Testis (tissue), 2 donors: ENCODE measurements at regions not wholly inside any gene's neighbourhood (a gene's known extent, or its start where the extent isn't known, plus 50 kb on each side); places are given as distances from the start of the nearest gene placed in this dataset.

Source experiments
- DNase-seq: peaks from one replicate; pipeline ENCODE4 v3.0.0-alpha.2; 2019
- H3K27ac ChIP-seq, 2 donors: fragments of 200-600 bp; sonication (generic); one replicate each; pipeline ENCODE4 v1.5.1; 2019
- H3K27me3 ChIP-seq: fragments of 200-600 bp; sonication (generic); one replicate; pipeline ENCODE4 v1.5.1; 2019
- H3K36me3 ChIP-seq: fragments of 200-600 bp; sonication (generic); one replicate; pipeline ENCODE4 v1.5.1; 2017; ENCODE audit warnings: low read depth; ENCODE audit errors: missing control alignments
- H3K4me1 ChIP-seq: fragments of 200-600 bp; sonication (generic); one replicate; pipeline ENCODE4 v1.5.1; 2019
- H3K4me3 ChIP-seq, 2 donors: fragments of 200-600 bp; sonication (generic); one replicate each; pipeline ENCODE4 v1.5.1; 2017 to 2019
- H3K9me3 ChIP-seq: fragments of 200-600 bp; sonication (generic); one replicate; pipeline ENCODE4 v1.5.1; 2017
- POLR2A ChIP-seq: fragments of 450-650 bp; IDR thresholded peaks from one replicate; pipeline ENCODE4 v1.6.1; 2017; ENCODE audit warnings: antibody characterized with exemption, mild to moderate bottlenecking, moderate library complexity
- WGBS, 2 donors: methylation state at CpG; one replicate each; pipeline ENCODE4 v1.1.5; 2018; 5-methylcytosine and 5-hydroxymethylcytosine counted together
- intact Hi-C: fragments of 100-400 bp; cut with DNase I; formaldehyde crosslinking; loops from one replicate; pipeline ENCODE4 v1.15.1; 2023; ENCODE audit warnings: low total_unique reads
- TF ChIP-seq, protein P1 (sequence below), 3 experiments: fragments of 450-650 bp in 2 of 3; fragments of 200-600 bp in 1 of 3; sonication (generic) in 1 of 3; IDR thresholded peaks; one replicate each; pipeline ENCODE4 v1.5.1; 2016 to 2019; ENCODE audit warnings: antibody characterized with exemption in 3 of 3, mild to moderate bottlenecking in 2 of 3, moderate library complexity in 1 of 3

DNA sequence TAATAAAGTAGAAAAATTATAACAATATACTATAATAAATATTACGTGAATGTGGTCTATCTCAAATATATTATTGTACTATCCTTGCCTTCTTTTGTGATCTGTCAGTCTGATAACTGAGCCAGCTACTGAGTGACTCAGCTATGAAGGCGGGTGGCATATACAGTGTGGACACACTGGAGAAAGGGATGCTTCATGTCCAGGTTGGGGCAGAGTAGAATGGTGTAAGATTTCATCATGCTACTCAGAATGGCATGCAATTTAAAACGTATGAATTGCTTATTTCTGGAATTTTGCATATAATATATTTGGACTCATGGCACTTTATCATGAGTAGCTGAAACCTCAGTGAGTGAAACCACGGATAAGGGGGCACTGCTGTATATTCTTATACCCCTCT, 172.9 kb upstream of the TBC1D5 start:
- Histone ChIP-seq H3K36me3 (no peaks in the 10 kb centered on the region), H3K27me3 (no peaks in the 10 kb centered on the region), H3K9me3 (no peaks in the 10 kb centered on the region), H3K4me3 (no peak overlapping the region), H3K27ac (no peak overlapping the region), H3K4me1 (no peaks in the 10 kb centered on the region)
- no peak for DNase-seq
- WGBS, 2 donors, result 78 to 84% methylated on average over 4 of the region's 4 CpGs
- intact Hi-C loops, result no loop called here
- no peak for TF ChIP-seq POLR2A
- TF ChIP-seq, protein P1, sequence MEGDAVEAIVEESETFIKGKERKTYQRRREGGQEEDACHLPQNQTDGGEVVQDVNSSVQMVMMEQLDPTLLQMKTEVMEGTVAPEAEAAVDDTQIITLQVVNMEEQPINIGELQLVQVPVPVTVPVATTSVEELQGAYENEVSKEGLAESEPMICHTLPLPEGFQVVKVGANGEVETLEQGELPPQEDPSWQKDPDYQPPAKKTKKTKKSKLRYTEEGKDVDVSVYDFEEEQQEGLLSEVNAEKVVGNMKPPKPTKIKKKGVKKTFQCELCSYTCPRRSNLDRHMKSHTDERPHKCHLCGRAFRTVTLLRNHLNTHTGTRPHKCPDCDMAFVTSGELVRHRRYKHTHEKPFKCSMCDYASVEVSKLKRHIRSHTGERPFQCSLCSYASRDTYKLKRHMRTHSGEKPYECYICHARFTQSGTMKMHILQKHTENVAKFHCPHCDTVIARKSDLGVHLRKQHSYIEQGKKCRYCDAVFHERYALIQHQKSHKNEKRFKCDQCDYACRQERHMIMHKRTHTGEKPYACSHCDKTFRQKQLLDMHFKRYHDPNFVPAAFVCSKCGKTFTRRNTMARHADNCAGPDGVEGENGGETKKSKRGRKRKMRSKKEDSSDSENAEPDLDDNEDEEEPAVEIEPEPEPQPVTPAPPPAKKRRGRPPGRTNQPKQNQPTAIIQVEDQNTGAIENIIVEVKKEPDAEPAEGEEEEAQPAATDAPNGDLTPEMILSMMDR (IDR thresholded peaks at IDR 0.05), result no peak

DNA sequence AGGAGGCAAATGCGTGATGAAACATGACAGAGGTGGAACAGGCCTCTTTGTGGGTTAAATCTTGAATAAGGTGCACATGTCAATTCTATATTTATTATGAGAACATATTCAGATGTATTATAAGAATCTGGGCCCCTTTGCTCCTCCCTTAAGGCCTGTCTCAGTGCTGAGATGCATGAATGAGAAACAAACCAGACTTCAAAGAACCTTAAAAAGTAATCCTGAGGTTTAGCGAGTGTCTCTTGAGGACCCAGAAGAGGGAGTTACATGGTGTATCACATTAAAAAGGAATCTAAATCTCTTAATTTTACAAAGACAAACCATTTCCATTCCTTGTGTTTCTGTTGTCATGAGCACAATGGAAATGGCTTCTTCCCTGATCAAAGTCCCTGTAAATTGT, 170.9 kb upstream of the TBC1D5 start:
- H3K9me3 ChIP-seq, result no peaks in the 10 kb centered on the region
- intact Hi-C loops, result no loop called here
- no peak overlapping the region for H3K27ac ChIP-seq
- no peak overlapping the region for H3K4me3 ChIP-seq
- H3K4me1 ChIP-seq, result no peaks in the 10 kb centered on the region
- TF ChIP-seq, protein P1 (IDR thresholded peaks at IDR 0.05), result no peak
- TF ChIP-seq POLR2A, result no peak
- no peak for DNase-seq
- 93 to 94% methylated on average over 2 of the region's 2 CpGs for WGBS, 2 donors
- no peaks in the 10 kb centered on the region for H3K36me3 ChIP-seq
- no peaks in the 10 kb centered on the region for H3K27me3 ChIP-seq

DNA sequence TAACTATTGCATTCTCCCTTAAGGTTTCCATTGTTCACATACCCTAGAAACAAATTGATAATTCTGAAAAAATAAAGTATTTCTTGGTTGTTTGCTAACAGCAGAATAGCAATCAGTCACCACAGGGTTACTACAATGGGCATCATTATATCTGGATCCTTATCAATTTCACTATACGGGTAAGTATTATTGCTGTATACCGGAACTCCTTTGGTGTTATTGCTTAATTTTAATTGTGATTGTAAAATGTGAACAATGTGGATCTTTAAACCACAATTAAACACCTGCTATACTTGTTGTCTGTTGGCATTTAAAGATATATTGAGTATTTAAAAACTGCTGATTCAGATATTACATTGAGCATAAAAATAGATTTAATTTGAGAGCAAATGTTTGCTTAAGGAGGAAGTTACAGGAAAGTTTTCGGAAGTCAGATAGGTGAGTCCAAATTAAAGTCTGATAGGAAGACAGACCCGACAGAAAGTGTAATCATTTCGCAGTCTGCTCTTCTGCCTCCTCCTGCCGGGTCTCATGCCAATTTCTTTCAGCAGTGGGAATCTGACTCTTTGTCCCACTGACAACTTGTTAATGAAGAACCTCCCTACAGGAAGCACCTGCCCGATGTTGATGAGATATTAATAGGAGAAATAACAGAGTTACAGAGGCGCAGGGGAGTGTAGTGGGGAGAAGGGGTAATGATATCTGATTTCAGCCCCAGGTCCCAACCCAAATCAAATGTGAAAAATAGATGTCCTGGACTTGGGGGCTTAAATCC, 169.7 kb upstream of the TBC1D5 start:
- Histone ChIP-seq H3K27ac (no peak overlapping the region), H3K27me3 (no peaks in the 10 kb centered on the region), H3K4me3 (no peak overlapping the region), H3K4me1 (no peaks in the 10 kb centered on the region), H3K36me3 (no peaks in the 10 kb centered on the region), H3K9me3 (no peaks in the 10 kb centered on the region)
- no peak for DNase-seq
- 58 to 62% methylated on average over 8 of the region's 8 CpGs for WGBS, 2 donors
- TF ChIP-seq, protein P1 (IDR thresholded peaks at IDR 0.05), result no peak
- TF ChIP-seq POLR2A, result no peak
- intact Hi-C loops, result no loop called here

DNA sequence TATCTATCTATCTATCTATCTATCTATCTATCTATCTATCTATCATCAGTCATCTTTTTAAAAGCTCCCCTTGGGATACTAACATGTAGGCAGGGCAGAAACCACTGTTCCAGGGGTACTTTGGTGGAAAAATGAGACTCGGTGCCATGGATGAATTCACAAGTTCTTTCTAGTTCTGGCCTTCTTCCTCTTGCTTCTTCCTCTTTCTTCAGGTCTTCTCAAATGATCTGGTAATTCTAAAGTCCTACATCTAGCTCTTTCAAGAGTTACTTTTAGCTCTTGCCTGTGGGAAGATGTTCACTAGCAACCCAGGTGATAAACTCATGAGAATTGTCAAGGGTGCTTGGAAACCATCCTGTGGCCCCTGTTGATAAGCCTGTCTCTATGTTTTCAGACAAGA, 168.5 kb upstream of the TBC1D5 start:
- no peak for DNase-seq
- H3K27ac ChIP-seq, result no peak overlapping the region
- H3K4me1 ChIP-seq, result no peaks in the 10 kb centered on the region
- H3K27me3 ChIP-seq, result no peaks in the 10 kb centered on the region
- 67 to 90% methylated on average over 1 of the region's 1 CpG for WGBS, 2 donors
- no peak overlapping the region for H3K4me3 ChIP-seq
- TF ChIP-seq, protein P1 (IDR thresholded peaks at IDR 0.05), result no peak
- no peak for TF ChIP-seq POLR2A
- intact Hi-C loops, result no loop called here
- H3K36me3 ChIP-seq, result no peaks in the 10 kb centered on the region
- no peaks in the 10 kb centered on the region for H3K9me3 ChIP-seq

DNA sequence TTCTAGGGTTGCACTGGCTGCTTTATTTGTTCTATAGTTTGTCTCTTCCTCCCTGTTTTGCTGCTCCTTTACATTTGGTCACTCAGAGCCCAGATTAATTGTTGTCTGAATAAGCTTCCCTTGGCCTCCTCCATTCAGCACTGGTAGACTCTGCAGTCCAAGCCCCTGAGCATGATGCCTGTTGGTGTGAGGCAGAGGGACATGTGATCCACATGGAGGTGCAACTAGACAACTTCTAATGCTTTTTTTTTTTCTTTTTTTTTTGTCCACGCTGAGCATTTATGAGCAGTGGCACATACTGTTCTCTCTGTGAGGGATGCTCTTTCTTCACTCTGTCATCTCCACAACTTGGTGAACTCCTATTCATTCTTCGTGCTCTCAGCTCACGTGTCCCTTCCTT, 167.3 kb upstream of the TBC1D5 start:
- no peak overlapping the region for H3K27ac ChIP-seq
- TF ChIP-seq POLR2A, result no peak
- TF ChIP-seq, protein P1 (IDR thresholded peaks at IDR 0.05), result no peak
- no peak overlapping the region for H3K4me3 ChIP-seq
- intact Hi-C loops, result no loop called here
- 85 to 88% methylated on average over 3 of the region's 3 CpGs for WGBS, 2 donors
- DNase-seq, result no peak
- no peaks in the 10 kb centered on the region for H3K27me3 ChIP-seq
- no peaks in the 10 kb centered on the region for H3K4me1 ChIP-seq
- no peaks in the 10 kb centered on the region for H3K9me3 ChIP-seq
- no peaks in the 10 kb centered on the region for H3K36me3 ChIP-seq
